NCI-H82 treated with DMSO at 0.1 percent for 48 hours (cell line): ENCODE measurements at regions not wholly inside any gene's neighbourhood (a gene's known extent, or its start where the extent isn't known, plus 50 kb on each side); places are given as distances from the start of the nearest gene placed in this dataset.

Experiments
- DNase-seq: peaks from one replicate; lab custom pipeline; 2025; ENCODE audit not compliant: unreplicated experiment; lab: John Stamatoyannopoulos, UW

GRCh38 chr1:5311147-5311546 lies 656.7 kb downstream of the AJAP1 start:
- DNase-seq, result no peak

GRCh38 chr1:5308249-5308648 lies 653.8 kb downstream of the AJAP1 start:
- no peak for DNase-seq

GRCh38 chr1:5304702-5305101 lies 650.3 kb downstream of the AJAP1 start:
- DNase-seq, result peak; percentile 58

GRCh38 chr1:5298376-5298775 lies 644.0 kb downstream of the AJAP1 start:
- no peak for DNase-seq

- DNase-seq, result no peak
These were observed 643.5 kb downstream of the AJAP1 start for GRCh38 chr1:5297886-5298239.

- DNase-seq, result no peak
These were observed 642.9 kb downstream of the AJAP1 start for GRCh38 chr1:5297180-5297885.

- DNase-seq, result no peak
These were observed 642.3 kb downstream of the AJAP1 start for GRCh38 chr1:5296557-5297179.

GRCh38 chr1:5296095-5296494 lies 641.7 kb downstream of the AJAP1 start:
- DNase-seq, result peak; percentile 60

- DNase-seq, result no peak
These were observed 637.5 kb downstream of the AJAP1 start for GRCh38 chr1:5291889-5292288.

GRCh38 chr1:5287178-5288150 lies 633.1 kb downstream of the AJAP1 start:
- DNase-seq, result no peak

- no peak for DNase-seq
These were observed 631.8 kb downstream of the AJAP1 start for GRCh38 chr1:5286244-5286643.

GRCh38 chr1:5274527-5274926 lies 620.1 kb downstream of the AJAP1 start:
- DNase-seq, result no peak

- DNase-seq, result no peak
These were observed 619.0 kb downstream of the AJAP1 start for GRCh38 chr1:5273280-5274003.

- DNase-seq, result no peak
These were observed 617.9 kb downstream of the AJAP1 start for GRCh38 chr1:5272325-5272724.

GRCh38 chr1:5271264-5271663 lies 616.9 kb downstream of the AJAP1 start:
- DNase-seq, result no peak

- no peak for DNase-seq
These were observed 615.5 kb downstream of the AJAP1 start for GRCh38 chr1:5269901-5270300.

GRCh38 chr1:5267603-5268235 lies 613.3 kb downstream of the AJAP1 start:
- peak; percentile 22 for DNase-seq

- DNase-seq, result no peak
These were observed 611.1 kb downstream of the AJAP1 start for GRCh38 chr1:5265438-5266075.

GRCh38 chr1:5264476-5264875 lies 610.1 kb downstream of the AJAP1 start:
- DNase-seq, result no peak

GRCh38 chr1:5256793-5257192 lies 602.4 kb downstream of the AJAP1 start:
- no peak for DNase-seq
